Right ventricle myocardium superior (tissue), 1 donor: ENCODE measurements at regions not wholly inside any gene's neighbourhood (a gene's known extent, or its start where the extent isn't known, plus 50 kb on each side); places are given as distances from the start of the nearest gene placed in this dataset.

ENCODE experiments used
- ATAC-seq: fragments of 200-7000 bp; cut with Tn5 transposase; one replicate; pipeline ENCODE4 v1.9.1; 2020; ENCODE audit warnings: mild to moderate bottlenecking; ENCODE audit not compliant: poor library complexity
- DNase-seq: peaks from one replicate; pipeline ENCODE4 v3.0.0-alpha.2; 2020
- intact Hi-C: fragments of 100-400 bp; cut with DNase I; formaldehyde crosslinking; loops from one replicate; pipeline ENCODE4 v1.11.2; 2022
- donor health status: DM: no; HTN: yes; CAD: no; lungs with severe emphysema.

DNA sequence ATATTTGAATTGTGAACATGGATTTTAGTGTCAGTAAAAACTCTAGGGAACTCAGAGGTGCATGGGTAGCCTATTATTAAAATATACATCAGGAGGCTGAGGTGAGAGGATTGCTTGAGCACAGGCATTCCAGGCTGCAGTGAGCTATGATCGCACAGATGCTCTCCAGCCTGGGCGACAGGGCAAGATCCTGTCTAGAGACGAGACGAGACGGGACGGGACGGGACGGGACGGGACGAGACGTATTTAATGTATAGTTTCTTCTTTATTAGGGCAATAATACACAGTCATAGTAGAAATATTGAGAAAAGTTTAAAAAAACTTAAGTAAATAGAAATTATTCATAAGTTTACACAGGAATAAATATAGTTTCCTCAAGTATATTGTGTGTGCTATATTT lies 89.3 kb downstream of the DIPK2A start:
- intact Hi-C loops = no loop called here
- no peak for DNase-seq
- ATAC-seq = no peak

DNA sequence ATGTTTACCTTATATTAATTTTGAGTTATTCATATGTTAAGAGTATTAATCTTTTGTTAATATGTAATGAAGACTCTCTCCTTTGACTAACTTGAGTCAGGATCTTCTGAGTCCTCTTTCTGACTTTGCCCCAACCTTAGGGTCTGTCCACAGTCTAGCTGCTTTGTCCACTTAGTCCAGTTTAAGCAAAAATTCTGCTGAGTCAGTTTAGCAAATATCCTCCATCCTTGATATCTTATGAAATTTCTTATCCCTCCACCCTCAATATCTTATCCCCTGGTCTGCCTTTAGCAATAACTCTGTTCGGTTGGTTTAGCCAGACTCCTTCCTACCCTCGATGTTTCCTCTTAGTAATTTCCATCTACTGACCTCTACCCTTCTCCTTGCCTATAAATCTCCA lies 91.7 kb downstream of the DIPK2A start:
- no peak for DNase-seq
- intact Hi-C loops = no loop called here

DNA sequence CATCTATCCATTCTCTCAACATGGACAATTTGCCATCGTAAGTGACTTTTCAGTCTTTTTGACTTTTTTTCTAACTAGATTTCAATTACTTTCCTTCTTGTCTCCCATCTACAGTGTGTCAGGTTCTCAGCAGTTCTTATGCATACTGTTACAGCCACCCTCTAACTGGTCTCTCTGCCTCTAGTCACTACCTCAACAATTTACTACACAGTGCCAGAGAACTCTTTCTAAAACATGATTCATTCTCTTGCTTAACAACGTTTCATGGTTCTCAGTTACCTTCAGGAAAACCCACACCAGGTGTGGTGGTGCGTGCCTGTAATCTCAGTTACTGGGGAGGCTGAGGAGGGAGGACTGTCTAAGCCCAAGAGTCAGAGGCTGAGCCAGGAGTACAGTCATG lies 95.4 kb downstream of the DIPK2A start:
- DNase-seq (no peak), ATAC-seq (no peak)
- intact Hi-C loops = no loop called here

More for the DNA sequence above, 91.7 kb downstream of the DIPK2A start:
- no peak for ATAC-seq

DNA sequence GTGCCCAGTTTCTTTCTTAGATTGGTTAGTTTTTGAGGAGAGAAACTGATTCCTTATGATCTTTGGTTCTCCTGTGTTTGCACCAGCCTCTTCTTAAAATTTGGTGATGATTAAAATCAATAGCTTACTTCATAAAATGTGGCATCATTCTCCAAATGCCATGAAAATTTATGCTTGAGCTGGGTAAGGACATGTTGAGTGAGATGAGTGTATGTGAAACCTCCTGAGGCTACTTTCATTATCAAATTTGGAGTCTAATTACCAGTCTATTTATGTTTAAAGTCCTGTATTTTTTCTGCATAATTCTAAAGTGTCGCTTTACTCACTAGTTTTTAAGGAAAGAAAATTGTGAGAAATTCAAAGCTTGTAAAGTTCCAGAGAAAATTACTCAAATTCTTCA lies 102.1 kb downstream of the DIPK2A start:
- no peak for DNase-seq
- ATAC-seq = no peak
- intact Hi-C loops = no loop called here

DNA sequence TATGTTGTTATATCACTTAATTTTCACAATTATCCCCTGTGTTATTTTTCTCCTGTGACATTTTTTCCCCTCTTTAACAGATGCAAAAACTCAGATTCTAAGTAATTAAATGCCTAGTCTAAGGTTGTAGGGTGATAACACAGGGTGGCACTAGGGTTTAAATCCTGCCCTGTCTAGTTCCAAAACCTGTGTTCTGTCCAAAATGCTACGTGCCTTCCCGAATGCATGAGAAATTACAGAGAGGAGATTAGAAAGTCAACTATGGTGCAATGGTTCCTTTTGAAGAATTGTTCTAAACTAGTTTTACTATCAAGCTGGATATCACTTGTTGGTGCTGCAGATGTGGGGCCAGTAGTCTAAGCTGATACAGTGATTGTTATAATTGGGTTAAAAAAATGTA lies 108.0 kb downstream of the DIPK2A start:
- no peak for DNase-seq
- intact Hi-C loops = no loop called here
- ATAC-seq = no peak

DNA sequence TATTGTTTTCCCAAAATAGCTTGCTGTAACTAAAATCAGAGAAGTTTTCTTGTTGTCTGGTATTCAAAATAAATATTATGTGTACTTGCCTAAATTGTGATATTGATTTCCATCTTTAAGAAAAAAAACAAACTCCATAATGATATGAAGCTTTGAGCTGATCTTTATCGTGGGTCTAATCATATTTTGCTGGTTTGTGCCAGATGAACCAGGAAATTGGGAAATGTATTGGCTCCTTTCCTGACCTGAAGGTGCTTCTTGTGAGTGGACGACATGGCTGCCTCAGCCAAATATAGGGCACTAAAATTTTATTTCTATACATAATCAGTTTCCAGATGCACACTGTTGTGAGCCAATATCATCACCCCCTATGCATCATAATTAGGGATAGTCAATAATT lies 113.3 kb downstream of the DIPK2A start:
- ATAC-seq = no peak
- no peak for DNase-seq
- intact Hi-C loops = no loop called here

DNA sequence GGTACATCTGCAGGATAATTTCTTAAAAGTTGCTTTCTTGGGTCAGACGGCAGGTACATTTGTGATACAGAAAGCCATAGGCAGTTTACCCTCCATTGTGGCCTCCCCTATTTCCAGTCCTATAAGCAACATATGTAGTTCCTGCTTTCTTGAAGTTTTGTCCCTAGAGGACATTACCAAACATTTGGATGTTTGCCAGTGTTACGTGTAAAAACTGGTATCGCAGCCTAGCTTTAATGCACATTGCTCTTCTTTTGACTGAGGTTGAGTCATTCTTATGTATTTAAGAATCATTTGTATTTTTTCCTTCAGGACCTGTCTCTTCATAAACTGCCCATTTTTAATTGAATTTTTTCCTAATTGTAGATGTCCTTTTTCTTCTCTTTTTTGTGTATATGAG lies 114.3 kb downstream of the DIPK2A start:
- no peak for ATAC-seq
- DNase-seq = no peak
- intact Hi-C loops = no loop called here

DNA sequence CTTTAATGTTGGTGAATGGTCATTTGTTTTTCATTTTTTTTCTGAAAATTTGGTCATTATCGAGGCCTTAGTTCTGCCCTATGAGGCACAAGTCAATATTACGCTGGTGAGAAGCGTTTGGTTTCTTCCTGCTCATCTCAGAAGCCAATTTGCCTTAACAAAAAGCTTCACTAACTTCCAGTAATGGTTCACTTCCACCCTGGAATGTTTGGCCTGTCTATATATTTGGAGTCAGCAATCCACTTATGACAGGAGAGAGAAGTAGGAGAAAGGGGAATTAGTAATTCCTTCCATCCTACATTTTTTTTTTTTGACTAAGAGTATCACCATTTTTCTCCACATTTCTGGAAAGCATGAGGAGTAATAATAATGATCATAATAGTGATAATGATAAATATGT lies 124.4 kb downstream of the DIPK2A start:
- intact Hi-C loops = no loop called here
- ATAC-seq = no peak
- DNase-seq = no peak

DNA sequence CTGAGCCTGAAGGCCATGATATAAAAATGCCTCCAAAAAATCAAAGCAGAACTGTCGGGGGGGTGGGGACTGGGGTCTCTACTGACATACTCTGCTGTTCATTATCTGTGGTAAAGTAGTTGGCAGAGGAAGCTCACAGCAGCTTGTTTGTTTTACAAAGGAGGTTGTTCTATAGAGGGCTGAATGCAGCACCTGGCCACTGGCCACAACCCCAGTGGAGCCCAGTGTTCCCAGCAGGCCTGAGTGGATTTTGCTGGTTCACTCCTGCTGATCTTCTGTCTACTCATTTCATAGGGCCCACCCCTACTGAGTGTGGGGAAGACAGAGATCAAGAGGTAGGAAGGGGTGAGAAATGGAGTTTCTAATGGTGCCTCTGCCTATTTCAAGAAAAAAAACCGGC lies 125.5 kb downstream of the DIPK2A start:
- intact Hi-C loops = no loop called here
- ATAC-seq (no peak), DNase-seq (no peak)

DNA sequence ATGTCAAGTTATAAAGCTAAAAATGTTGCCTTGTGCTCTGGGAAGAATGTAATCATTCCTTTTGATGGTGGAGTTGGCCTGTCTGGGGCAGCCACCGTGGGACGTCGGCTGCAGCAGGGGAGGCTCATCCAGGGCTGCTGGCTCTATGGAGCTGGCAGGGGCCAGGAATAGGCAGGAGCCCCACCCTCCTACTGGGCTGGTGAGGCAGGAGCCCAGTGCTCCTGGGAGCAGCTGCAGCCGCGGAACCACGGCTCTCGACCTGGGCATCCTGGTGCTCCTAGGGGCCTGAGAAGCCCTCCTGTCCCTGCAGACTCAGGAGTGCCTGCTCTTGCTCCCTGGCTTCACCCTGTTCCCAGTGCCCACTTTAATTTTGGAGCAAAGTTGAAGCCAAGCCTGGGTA lies 127.1 kb downstream of the DIPK2A start:
- no peak for ATAC-seq
- peak; percentile 32 for DNase-seq

DNA sequence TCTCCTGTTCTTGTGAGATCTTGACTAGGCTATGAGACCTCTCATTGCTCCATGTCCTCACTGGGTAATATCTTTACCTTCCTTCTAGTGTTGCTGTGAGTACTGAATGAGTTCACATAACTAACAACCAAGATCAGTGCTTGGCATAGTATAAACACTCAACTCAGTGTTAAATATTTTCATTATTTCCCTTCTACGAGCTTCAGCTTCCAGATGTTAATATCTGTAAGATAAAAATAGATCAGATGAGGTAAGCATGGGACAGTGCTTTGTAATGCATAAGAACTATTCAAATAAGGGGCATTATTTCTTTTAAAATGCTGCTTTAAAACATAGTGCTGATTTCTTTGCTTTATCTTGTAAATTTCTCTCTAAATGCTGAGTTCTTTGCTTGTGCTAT lies 130.8 kb downstream of the DIPK2A start:
- intact Hi-C loops = no loop called here
- ATAC-seq = no peak
- no peak for DNase-seq

More for the DNA sequence above, 127.1 kb downstream of the DIPK2A start:
- intact Hi-C loops = no loop called here

DNA sequence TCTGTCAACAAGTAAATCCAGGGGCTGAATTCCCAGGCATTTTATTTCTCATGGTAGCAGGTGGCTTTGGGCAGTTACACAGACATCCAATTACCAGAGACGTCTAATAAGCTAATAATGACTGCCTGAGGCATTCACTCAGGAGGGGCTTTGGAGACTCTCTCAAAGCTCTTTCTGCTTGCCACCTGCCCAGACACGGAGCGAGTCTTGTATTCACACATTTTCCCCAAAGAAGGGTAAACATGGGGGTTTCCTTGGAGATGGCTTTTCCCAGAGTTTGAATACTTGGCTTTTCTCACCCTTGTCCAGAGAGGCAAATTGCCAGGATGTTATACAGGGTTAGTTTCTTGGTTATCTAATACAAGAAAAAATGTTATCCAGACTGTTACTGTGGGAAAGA lies 132.6 kb downstream of the DIPK2A start:
- DNase-seq (no peak), ATAC-seq (no peak)
- intact Hi-C loops = no loop called here

DNA sequence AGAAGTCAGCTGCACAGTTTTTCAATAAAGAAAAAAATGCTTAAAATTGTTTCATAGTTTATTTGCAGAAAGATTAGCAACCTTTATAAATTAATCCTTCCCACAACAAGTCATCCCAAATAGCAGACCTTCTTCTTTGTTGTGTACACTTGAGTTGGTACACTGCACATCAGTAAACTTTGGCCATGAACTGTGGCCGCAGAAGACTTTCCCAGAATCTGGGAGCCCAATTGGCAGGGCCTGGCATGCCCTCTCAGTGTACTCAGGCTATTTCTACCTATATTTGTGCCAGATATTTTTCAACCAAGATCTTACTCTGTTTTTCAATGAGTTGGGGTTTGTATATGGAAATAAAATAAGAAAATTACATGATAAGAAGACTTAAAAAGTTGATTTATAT lies 133.1 kb downstream of the DIPK2A start:
- DNase-seq = no peak
- no peak for ATAC-seq
- intact Hi-C loops = no loop called here

DNA sequence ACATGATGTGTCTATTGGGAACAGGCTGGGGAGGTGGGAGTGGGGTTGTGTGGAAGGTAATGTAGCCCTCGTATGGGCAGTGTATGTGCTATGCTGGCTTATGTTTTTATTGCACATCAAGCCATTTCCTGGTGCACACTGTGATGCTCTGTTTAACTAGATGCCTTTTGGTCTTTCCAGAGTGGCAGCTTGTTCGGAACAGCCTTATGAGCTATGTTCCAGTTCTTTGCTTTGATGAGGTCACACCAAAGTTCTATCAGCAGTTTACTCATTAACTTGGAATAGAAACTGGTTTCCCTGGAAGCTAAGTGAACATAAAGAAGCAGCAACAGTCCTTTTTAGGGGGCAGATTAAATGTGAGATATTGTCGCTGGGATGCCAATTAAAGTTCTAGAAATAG lies 133.9 kb downstream of the DIPK2A start:
- intact Hi-C loops = no loop called here
- ATAC-seq = no peak

DNA sequence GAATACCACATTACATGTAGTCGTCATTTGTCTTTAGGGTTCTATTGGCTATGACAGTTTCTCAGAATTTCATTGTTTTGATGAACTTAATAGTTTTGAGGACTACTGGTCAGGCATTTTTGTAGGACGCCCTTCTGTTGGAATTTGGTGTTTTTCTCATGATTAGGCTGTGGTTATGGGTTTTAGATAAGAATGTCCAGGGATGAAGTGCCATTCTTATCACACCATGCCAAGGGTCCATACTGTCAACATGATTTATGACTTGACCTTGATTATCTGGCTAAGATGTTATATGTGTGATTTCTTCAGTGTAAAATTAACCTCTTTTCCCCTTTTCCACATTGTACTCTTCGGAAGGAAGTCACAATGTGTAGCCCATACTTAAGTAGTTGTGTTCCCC lies 135.3 kb downstream of the DIPK2A start:
- ATAC-seq (no peak), DNase-seq (no peak)
- intact Hi-C loops = no loop called here

More for the DNA sequence above, 133.9 kb downstream of the DIPK2A start:
- no peak for DNase-seq

DNA sequence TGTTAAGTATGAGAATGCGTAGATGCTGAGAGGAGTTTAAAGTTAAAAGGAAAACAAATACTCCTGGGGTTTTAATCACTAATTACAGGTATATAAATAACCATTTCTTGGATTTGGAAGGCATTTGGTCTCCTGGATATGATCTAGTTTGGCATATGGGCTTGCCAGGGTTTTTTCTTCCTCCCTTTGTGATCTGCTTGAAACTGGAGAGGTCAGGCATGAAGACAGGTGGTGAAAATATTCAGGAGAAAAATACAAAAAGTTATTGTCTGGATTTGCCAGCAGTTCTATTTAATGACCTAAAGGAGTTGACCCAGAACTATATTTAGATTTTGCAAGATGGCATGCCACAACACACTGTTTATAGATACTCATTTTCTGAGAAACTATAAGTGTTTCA lies 136.3 kb downstream of the DIPK2A start:
- ATAC-seq = no peak
- intact Hi-C loops = no loop called here
- DNase-seq = no peak

DNA sequence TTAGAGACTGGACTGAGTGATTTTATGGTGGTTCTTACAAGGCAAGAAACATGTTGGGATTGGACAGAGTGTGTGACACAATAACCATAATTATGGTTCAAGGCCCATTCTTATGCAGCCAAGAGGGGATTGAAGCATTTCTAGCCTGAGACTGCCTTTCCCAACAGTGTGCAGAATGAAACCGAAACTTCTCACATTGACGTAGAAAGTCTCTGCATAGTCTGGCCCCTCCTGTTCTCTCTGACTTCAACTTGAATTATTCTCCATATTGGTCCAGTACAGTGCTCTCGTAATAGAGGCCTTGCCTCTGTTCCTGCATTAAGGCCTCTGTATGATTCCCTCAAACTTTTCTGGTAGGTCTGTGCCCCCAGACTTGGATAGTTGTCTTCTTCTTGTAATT lies 138.3 kb downstream of the DIPK2A start:
- peak; percentile 41 for ATAC-seq
- intact Hi-C loops = no loop called here
- no peak for DNase-seq

DNA sequence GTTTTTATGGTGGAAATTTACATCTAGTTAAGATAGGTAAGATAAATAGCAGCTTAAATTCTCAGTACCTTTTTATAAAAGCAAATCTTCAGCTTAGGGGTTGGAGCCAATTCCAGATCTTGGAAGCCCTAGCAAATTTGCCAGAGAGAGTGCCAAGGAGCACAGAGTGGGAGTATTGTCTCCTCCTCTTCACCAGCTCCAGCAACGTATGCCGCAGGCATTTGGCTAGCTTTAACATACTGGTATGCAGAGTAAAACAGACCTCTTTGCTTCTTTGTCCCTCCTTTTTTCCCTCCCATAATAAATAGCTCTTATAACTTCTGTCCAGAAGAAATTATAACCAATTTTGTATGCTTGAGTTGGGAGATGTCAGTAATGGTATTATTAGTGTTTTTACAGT lies 140.4 kb downstream of the DIPK2A start:
- DNase-seq (no peak), ATAC-seq (no peak)
- intact Hi-C loops = no loop called here

DNA sequence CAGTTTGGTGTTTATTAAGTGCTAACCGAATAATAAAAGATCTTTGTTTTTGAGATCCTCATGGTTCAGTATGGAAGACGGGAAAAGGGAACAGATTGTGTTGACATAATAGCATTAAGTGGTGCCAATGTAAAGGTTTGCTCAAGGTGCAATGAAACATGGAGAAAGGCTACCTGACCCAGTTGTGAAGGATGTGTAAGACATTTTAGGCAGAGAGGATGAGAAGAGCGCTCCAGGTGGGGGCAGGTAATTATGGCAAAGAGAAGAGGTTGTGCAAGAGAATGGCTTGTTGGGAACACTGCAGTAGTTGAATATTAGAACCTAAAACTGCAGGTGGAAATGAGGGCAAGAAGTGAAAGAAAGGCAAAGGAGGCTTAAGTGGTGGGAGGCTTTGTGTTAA lies 140.8 kb downstream of the DIPK2A start:
- DNase-seq (no peak), ATAC-seq (no peak)
- intact Hi-C loops = no loop called here

DNA sequence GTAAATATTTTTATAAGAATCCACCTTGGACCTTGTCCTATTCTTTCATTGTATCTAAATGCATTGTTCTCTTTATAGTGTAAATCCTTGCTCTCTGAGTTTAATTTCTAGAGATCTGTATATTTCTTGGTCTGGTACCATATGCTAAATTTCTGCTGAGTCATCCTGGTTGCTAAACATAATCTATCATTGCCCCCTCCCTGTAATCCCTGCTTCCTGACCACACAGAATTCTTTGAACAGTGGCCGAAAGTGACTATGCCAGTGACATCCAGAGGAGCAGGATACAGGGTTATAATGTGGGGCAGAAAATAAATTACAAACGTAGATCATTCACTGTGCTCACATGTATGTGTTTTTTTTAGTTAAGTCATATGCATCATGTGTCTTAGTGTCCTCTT lies 143.1 kb downstream of the DIPK2A start:
- intact Hi-C loops = no loop called here
- ATAC-seq (no peak), DNase-seq (no peak)

DNA sequence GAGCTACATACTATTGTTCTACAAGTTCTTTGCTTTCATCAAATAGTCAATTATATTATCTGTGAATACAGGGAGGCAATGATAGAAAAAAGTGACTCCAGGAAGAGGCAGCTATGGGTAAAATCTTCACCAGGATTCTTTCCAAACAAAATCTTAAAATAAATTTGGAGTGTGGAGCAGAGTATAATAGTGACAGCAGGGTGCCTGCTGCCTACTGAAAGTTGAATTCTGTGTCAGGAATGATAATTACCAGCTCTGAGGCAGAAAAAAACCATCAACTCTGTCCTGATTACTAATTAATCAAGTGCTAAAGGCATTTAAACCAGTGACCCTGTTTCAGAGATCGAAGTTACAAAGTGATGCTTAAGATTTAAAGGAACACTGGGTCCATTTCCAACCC lies 148.0 kb downstream of the DIPK2A start:
- DNase-seq (no peak), ATAC-seq (no peak)
- intact Hi-C loops = no loop called here

DNA sequence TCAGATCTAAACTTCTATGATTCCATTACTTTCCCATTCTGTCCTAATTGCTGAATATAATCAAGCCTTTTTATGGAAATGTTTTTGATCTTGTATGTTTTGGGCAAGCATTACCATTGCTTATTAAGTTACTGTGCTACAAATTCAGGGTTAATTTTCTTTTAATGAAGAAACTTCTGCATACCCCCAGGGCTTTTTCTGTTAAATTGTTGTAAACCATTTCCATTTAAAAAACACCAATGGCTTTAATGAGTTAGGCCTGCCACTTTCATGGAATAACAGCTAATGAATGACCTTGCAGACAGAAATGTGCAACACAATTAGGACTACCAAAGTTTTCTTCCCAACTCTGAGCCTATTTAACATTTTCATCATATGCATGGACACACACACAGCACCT lies 150.0 kb downstream of the DIPK2A start:
- intact Hi-C loops = no loop called here
- no peak for ATAC-seq
- DNase-seq = no peak
